Iris pigment epithelial cell (primary cell): ENCODE measurements at regions not wholly inside any gene's neighbourhood (a gene's known extent, or its start where the extent isn't known, plus 50 kb on each side); places are given as distances from the start of the nearest gene placed in this dataset.
A peak's percentile ranks its signal among the peaks of the same experiment; 100 is the strongest.
"Not testable (repeated sequence)": the region's sequence is repeated elsewhere in the genome, so short reads cannot be mapped to it uniquely, and the experiment has no call there.

Experiments
- DNase-seq: peaks from one replicate; pipeline ENCODE4 v3.0.0-alpha.2; 2011; ENCODE audit warnings: low read depth

GRCh38 chr6:4503700-4504099 is 272.5 kb upstream of the CDYL start:
- no peak for DNase-seq

GRCh38 chr6:4496284-4496683 is 279.9 kb upstream of the CDYL start:
- DNase-seq = no peak

- DNase-seq = peak; percentile 45
These were observed 284.5 kb upstream of the CDYL start for GRCh38 chr6:4491501-4492260.

GRCh38 chr6:4489538-4489937 is 286.7 kb upstream of the CDYL start:
- DNase-seq = no peak

GRCh38 chr6:4488389-4488788 is 287.8 kb upstream of the CDYL start:
- DNase-seq = no peak

GRCh38 chr6:4487538-4487937 is 288.7 kb upstream of the CDYL start:
- DNase-seq = no peak

- DNase-seq = no peak
These were observed 289.5 kb upstream of the CDYL start for GRCh38 chr6:4486568-4487315.

- DNase-seq = no peak
These were observed 290.5 kb upstream of the CDYL start for GRCh38 chr6:4485735-4486134.

- no peak for DNase-seq
These were observed 293.7 kb upstream of the CDYL start for GRCh38 chr6:4482461-4482860.

- no peak for DNase-seq
These were observed 295.1 kb upstream of the CDYL start for GRCh38 chr6:4480788-4481735.

- no peak for DNase-seq
These were observed 298.1 kb upstream of the CDYL start for GRCh38 chr6:4478098-4478497.

GRCh38 chr6:4474810-4475209 is 301.4 kb upstream of the CDYL start:
- no peak for DNase-seq

GRCh38 chr6:4472969-4473642 is 303.1 kb upstream of the CDYL start:
- DNase-seq = no peak

- DNase-seq = no peak
These were observed 304.0 kb upstream of the CDYL start for GRCh38 chr6:4472222-4472621.

- not testable (repeated sequence) for DNase-seq
These were observed 304.7 kb upstream of the CDYL start for GRCh38 chr6:4471515-4471914.

- DNase-seq = no peak
These were observed 305.4 kb upstream of the CDYL start for GRCh38 chr6:4470698-4471210.

- no peak for DNase-seq
These were observed 309.3 kb upstream of the CDYL start for GRCh38 chr6:4466769-4467480.

- peak; percentile 80 for DNase-seq
These were observed 309.9 kb upstream of the CDYL start for GRCh38 chr6:4466261-4466660.

GRCh38 chr6:4464638-4465037 is 311.6 kb upstream of the CDYL start:
- no peak for DNase-seq

GRCh38 chr6:4463236-4463635 is 313.0 kb upstream of the CDYL start:
- DNase-seq = no peak
